Erythroblast (primary cell): ENCODE measurements at regions not wholly inside any gene's neighbourhood (a gene's known extent, or its start where the extent isn't known, plus 50 kb on each side); places are given as distances from the start of the nearest gene placed in this dataset.

Source experiments
- GATA1 ChIP-seq: IDR thresholded peaks from 2 replicates; pipeline ENCODE4 v1.6.1; 2011; ENCODE audit warnings: low read depth, mild to moderate bottlenecking, control low read depth, low read length, moderate library complexity
- POLR2A ChIP-seq: IDR thresholded peaks from 2 replicates; pipeline ENCODE4 v1.6.1; 2011; ENCODE audit warnings: mild to moderate bottlenecking, low read length

DNA sequence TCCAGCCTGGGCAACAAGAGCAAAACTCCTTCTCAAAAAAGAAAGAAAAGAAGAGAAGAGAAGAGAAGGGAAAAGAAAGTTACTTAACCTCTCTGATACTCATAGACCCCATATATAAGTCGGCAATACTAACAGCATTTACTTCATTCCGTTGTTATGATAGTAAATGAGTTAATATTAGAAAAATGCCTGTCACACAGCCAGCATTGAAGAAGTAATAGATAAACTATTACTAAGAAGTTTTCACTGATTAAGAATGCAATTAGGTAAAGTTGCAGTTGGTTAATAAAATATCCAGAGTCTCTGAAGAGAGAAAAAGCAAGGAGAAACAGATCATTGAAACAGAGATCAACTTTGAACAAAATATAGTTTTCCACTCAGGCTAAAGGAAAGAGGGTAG is 161.3 kb upstream of the UBE2E3 start:
- TF ChIP-seq POLR2A (no peak), GATA1 (no peak)
